ENCODE measurements at regions not wholly inside any gene's neighbourhood (a gene's known extent, or its start where the extent isn't known, plus 50 kb on each side); places are given as distances from the start of the nearest gene placed in this dataset.

DNA sequence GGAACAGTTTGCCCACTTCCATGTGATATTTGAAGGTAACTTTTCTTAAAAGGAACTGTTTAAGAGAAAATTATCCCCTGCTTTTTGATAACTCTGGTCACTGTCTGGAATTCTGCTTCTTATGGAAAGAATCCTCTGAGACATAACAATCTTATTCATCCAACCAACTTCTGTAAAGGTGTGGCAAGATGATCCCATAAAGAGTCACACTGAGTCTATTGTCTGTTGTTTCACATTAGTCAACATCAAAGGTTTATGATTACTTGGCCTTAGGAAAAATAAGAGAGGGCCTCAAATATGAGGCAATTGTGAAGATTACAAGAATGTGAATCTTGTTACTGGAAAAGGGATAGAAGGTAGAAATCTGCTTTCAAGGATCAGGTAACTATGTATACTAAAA is 88.0 kb upstream of the MAGEB18 start:
- TF ChIP-seq, protein P1, sequence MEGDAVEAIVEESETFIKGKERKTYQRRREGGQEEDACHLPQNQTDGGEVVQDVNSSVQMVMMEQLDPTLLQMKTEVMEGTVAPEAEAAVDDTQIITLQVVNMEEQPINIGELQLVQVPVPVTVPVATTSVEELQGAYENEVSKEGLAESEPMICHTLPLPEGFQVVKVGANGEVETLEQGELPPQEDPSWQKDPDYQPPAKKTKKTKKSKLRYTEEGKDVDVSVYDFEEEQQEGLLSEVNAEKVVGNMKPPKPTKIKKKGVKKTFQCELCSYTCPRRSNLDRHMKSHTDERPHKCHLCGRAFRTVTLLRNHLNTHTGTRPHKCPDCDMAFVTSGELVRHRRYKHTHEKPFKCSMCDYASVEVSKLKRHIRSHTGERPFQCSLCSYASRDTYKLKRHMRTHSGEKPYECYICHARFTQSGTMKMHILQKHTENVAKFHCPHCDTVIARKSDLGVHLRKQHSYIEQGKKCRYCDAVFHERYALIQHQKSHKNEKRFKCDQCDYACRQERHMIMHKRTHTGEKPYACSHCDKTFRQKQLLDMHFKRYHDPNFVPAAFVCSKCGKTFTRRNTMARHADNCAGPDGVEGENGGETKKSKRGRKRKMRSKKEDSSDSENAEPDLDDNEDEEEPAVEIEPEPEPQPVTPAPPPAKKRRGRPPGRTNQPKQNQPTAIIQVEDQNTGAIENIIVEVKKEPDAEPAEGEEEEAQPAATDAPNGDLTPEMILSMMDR (conservative IDR thresholded peaks at IDR 0.05; ENCODE audit: low read depth, low read length), result no peak
- TF ChIP-seq MAZ (IDR thresholded peaks at IDR 0.05; ENCODE audit: borderline replicate concordance, low read depth, low read length), result no peak

Measured in IMR-90 (cell line).